Stimulated activated memory B cell treated with anti-CD40 and anti-IgM and Interleukin-4, amounts not matched to agents 10 μg/mL and 1 μg/mL and 100 μg/mL, for 72 hours (primary cell): ENCODE measurements at regions not wholly inside any gene's neighbourhood (a gene's known extent, or its start where the extent isn't known, plus 50 kb on each side); places are given as distances from the start of the nearest gene placed in this dataset.

ENCODE experiments used
- ATAC-seq: fragments of 150-1000 bp; cut with Tn5 transposase; 2 replicates; pipeline ENCODE4 v1.10.0; 2021
- H3K27ac Mint-ChIP-seq: one replicate; pipeline ENCODE4 v1.8.0; 2022; ENCODE audit warnings: mild to moderate bottlenecking, mixed read lengths
- H3K27me3 Mint-ChIP-seq: one replicate; pipeline ENCODE4 v1.8.0; 2022; ENCODE audit warnings: mixed read lengths
- H3K36me3 Mint-ChIP-seq: one replicate; pipeline ENCODE4 v1.8.0; 2022; ENCODE audit warnings: mixed read lengths
- H3K4me1 Mint-ChIP-seq: one replicate; pipeline ENCODE4 v1.8.0; 2022; ENCODE audit warnings: mixed read lengths
- H3K4me3 Mint-ChIP-seq: one replicate; pipeline ENCODE4 v1.8.0; 2022; ENCODE audit warnings: mild to moderate bottlenecking, moderate library complexity, mixed read lengths
- H3K9me3 Mint-ChIP-seq: one replicate; pipeline ENCODE4 v1.8.0; 2022; ENCODE audit warnings: mixed read lengths

DNA sequence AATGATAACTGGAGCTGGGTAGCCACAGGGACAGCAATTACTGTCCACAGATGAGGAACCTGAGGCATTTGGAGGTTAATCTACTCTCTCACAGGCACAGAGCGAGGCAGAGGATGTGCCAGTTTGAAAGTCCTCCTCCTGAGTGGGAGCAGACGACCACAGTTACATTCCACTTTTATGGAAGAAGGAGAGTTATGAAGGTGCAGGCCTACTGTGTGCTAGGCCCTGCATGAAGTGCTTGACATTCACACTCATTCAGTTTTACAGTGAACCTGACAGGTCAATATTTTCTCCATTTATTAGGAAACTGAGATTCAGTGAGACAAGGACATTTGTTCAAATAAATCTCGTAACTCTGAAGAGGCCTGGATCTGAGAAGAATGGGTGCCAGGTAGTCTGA is 142.0 kb downstream of the TDRD15 start:
- no peaks in the 10 kb centered on the region for H3K9me3 Mint-ChIP-seq
- peaks cover 8% of the 10 kb centered on the region for H3K27me3 Mint-ChIP-seq
- H3K4me1 Mint-ChIP-seq: no peaks in the 10 kb centered on the region

DNA sequence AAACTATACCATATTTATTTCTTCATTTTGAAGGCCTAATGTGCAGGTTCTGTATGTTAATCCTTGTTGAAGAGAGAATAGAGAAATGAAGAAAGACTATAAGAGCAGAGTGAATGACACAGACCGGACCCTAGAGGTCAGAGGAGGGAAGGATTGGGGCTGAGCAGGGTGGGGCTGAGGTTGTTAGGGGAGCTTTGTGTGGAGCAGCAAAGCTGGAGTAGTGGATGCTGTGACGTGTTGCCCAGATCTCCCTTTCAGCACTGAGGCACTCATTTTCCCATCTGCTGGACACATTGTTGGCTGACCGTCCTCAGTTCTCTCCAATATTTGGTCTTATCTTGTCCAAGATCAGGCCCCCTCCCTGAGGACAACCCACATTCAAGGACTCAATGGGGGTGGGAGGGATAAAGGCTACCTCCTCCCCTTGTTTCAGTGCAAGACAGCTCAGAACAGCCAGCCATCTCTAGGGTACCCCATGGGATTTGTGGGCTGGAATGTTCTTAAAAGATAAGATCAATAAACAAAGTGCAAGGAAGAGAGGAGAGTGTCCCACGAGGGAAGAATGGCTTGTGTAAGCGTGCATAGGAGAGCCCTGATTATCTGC is 143.6 kb downstream of the TDRD15 start:
- Mint-ChIP-seq H3K4me1 (no peaks in the 10 kb centered on the region), H3K4me3 (no peak overlapping the region), H3K27me3 (peaks cover 16% of the 10 kb centered on the region), H3K9me3 (no peaks in the 10 kb centered on the region), H3K36me3 (no peaks in the 10 kb centered on the region), H3K27ac (no peak overlapping the region)
- ATAC-seq: no peak

More for the DNA sequence above, 142.0 kb downstream of the TDRD15 start:
- no peak for ATAC-seq
- Mint-ChIP-seq H3K36me3 (no peaks in the 10 kb centered on the region), H3K4me3 (no peak overlapping the region), H3K27ac (no peak overlapping the region)

DNA sequence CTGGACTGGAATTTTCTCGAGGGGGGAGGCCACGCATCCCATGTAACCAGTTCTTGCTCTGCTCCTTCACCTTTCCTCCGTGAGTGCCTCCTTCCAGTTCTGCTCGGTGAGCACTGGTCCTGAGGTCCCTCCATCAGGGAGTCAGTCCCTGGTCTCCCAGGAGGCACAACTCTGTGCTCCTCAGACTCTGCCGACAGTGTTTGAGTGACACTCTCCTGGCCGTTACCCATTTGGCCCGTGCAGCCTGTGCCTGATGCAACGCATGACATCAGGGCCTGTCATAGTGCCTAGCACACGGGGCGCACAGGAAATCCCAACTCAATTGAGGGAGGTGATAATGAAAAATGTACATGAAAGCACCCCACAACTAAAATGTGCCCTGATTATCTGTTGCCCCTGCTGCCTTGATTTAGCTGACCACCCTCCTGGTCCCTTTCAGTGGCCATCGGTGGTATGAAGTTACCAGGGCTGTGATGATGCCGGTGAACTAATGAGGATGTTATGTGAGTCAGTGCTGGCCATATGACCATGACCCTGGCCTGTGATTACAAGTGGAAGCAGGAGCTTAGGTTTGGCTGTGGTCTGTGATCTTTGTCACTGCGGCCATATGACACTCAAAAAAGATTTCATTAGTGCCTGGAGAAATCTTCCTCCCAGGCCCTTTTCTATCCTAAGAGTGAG is 144.6 kb downstream of the TDRD15 start:
- H3K9me3 Mint-ChIP-seq: no peaks in the 10 kb centered on the region
- H3K27ac Mint-ChIP-seq: no peak overlapping the region

DNA sequence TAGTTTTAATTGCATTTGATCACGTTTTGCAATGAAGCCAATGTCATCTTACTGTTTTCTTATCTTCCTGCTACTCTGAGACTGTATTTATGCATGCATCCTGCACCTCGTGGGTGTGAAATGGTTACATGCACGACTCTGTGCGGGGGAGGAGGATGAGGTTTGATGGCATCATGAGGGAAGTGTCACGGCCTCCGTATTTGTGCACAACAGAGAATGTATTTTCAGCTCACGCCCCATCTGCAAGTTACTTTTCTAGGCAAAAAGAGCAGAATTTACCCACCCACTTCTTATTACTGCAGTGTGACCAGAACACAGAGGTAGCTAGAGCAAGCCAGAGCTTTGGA is 145.1 kb downstream of the TDRD15 start:
- Mint-ChIP-seq H3K27ac (no peak overlapping the region), H3K36me3 (no peaks in the 10 kb centered on the region)

More for the DNA sequence above, 144.6 kb downstream of the TDRD15 start:
- H3K4me3 Mint-ChIP-seq: no peak overlapping the region
- H3K4me1 Mint-ChIP-seq: no peaks in the 10 kb centered on the region
- H3K36me3 Mint-ChIP-seq: no peaks in the 10 kb centered on the region
- peaks cover 19% of the 10 kb centered on the region for H3K27me3 Mint-ChIP-seq
- ATAC-seq: no peak

DNA sequence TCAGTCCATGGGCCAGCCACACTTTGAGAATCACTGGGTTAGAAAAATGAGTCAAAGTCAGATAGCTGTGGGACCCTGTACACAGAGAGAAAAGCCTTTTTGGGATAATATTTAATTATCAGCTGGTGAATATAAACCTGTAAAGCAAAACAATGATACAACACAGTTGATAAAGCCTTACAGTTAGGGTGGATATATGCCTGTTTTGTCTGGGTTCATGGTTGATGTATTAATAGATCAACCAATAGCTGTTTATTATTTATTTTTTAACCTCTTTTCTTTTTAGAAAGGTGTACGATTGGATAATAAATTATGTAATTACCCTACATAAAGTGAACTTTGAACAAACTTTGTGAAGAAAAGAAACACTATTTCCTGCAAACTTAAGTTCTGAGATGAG is 145.6 kb downstream of the TDRD15 start:
- H3K27ac Mint-ChIP-seq: no peak overlapping the region
- no peaks in the 10 kb centered on the region for H3K36me3 Mint-ChIP-seq
- peaks cover 19% of the 10 kb centered on the region for H3K27me3 Mint-ChIP-seq
- no peak overlapping the region for H3K4me3 Mint-ChIP-seq
- no peak for ATAC-seq
- H3K4me1 Mint-ChIP-seq: no peaks in the 10 kb centered on the region
- no peaks in the 10 kb centered on the region for H3K9me3 Mint-ChIP-seq

More for the DNA sequence above, 145.1 kb downstream of the TDRD15 start:
- no peaks in the 10 kb centered on the region for H3K9me3 Mint-ChIP-seq
- peaks cover 19% of the 10 kb centered on the region for H3K27me3 Mint-ChIP-seq
- no peak for ATAC-seq
- no peak overlapping the region for H3K4me3 Mint-ChIP-seq
- H3K4me1 Mint-ChIP-seq: no peaks in the 10 kb centered on the region

DNA sequence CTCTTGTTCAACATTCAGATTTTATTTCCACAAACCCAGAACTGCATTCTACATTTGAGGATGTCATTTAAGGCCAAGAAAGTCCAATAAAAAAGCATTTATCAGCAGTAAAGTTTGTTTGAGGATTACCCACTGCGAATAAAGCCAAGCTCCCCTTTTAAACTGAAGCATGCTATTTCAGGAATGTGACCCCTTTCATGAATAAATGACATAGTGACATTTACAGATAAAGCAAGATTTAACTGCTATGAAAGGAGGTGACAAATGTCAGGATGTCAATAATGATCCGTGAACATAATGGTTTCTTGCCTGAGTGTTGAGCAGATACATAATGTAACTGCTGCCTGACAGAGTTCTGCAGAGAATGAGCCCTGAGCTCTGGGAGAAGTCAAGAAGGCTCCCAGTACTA is 146.3 kb downstream of the TDRD15 start:
- Mint-ChIP-seq H3K4me1 (no peaks in the 10 kb centered on the region), H3K27me3 (peaks cover 19% of the 10 kb centered on the region), H3K4me3 (no peak overlapping the region), H3K36me3 (no peaks in the 10 kb centered on the region), H3K27ac (no peak overlapping the region), H3K9me3 (no peaks in the 10 kb centered on the region)
- no peak for ATAC-seq

DNA sequence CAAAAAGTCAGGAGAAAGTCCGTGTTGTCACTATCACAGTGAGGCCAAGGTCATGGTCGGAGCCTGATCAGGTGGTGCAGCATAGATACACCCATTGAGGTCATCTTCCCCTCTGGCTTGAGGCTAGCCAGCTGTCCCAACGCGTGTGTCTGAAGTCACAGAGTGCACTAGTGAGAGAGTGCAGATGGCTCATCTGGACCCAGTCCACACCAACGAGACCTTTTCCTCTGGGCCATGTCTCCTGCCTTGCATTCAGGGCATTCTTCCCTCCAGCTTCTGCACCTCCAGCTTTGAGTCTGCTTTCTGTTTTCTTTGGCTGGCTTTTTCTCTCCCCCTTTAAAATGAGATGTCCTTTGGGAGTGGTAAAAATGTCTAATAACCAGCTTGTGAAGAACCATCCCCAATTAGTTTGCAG is 146.9 kb downstream of the TDRD15 start:
- Mint-ChIP-seq H3K36me3 (no peaks in the 10 kb centered on the region), H3K27me3 (peaks cover 19% of the 10 kb centered on the region), H3K9me3 (no peaks in the 10 kb centered on the region), H3K27ac (no peak overlapping the region), H3K4me3 (no peak overlapping the region), H3K4me1 (no peaks in the 10 kb centered on the region)
- no peak for ATAC-seq

DNA sequence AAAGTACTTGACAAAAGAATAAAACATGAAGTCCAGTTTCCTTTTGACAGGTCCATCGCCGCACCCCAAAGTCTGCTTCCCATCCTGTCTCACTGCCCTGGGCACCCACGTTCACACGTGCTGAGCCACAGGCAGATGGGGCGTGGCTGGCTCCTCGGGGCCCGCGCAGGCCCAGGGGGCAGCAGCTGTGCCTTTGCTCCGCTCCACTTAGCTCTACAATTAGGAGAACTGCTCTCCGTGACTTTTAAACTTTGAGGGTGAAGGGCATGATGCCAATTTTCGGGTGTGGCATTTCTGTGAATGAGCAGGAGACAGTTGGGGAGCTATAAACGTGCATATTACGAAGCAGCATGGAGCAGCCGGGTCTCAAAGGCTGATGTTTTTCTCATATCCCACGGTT is 152.4 kb downstream of the TDRD15 start:
- no peaks in the 10 kb centered on the region for H3K4me1 Mint-ChIP-seq

DNA sequence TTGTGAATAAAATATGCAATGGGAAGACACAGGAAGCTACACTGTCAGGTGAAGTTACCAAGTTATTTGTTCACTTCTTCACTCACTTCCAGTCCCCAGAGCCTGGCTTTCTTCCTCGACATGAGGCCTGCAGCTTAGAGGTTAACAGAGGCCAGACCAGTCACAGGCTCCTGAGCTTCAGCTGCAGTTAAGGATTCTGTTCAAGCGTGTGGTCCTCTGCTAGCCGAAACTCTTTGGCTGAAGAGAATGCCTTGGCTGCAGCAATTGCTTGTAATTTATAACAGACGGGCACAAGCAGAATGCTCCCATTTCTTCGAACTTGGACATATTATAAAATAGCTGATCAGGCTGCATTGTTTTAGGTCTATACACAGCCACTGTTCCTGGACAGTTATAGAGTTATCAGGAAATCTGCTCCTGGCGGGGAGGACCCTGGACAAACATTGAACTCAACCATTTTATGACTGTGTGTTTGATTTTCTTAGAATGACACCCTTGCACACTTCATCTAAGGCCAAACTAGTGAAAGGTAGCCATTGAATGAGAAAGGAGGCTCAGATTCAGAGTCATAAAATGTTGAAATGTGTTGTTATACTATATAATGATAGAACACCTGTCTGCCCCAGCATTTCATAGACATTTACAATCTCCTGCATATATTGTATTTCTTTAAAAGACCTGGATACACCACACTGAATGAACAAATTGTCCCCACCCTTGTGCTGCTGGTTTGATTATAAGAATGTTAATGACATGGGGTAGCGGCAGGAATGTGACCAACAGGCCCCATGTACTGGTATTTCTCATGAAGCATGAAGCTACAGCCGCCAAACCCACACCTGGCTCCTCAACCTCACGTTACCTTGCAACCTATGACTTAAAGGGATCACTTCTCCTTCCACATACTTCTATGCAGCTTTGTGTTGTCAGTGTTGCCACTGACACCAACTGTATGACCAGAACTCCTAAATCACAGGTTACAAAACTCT is 153.6 kb downstream of the TDRD15 start:
- no peaks in the 10 kb centered on the region for H3K36me3 Mint-ChIP-seq
- H3K27me3 Mint-ChIP-seq: peaks cover 3% of the 10 kb centered on the region
- H3K9me3 Mint-ChIP-seq: no peaks in the 10 kb centered on the region
- no peak overlapping the region for H3K27ac Mint-ChIP-seq
- no peaks in the 10 kb centered on the region for H3K4me1 Mint-ChIP-seq
- no peak overlapping the region for H3K4me3 Mint-ChIP-seq
- no peak for ATAC-seq

More for the DNA sequence above, 152.4 kb downstream of the TDRD15 start:
- no peak overlapping the region for H3K27ac Mint-ChIP-seq
- H3K36me3 Mint-ChIP-seq: no peaks in the 10 kb centered on the region
- H3K4me3 Mint-ChIP-seq: no peak overlapping the region
- H3K9me3 Mint-ChIP-seq: no peaks in the 10 kb centered on the region
- ATAC-seq: no peak
- H3K27me3 Mint-ChIP-seq: peaks cover 12% of the 10 kb centered on the region

DNA sequence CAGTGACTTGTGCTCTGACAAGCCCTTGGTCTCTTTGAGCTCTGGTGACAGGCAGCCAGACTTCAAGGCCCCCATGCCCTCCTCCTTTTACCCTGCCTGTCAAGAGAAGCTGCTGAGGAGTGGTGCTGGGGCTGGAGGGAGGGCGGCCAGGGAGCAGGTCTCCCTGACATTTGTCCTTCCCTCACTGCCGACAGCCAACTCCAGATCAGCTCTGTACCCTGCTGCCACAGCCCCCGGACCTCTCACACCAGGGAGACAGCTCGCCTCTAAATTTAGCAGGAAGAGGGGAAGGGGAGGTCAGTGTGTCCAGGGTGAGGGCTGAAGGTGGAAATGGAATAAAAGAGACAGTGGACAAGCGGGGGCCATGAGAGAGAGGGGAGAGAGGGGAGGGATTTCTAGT is 155.8 kb downstream of the TDRD15 start:
- H3K4me3 Mint-ChIP-seq: no peak overlapping the region
- no peaks in the 10 kb centered on the region for H3K4me1 Mint-ChIP-seq
- no peaks in the 10 kb centered on the region for H3K27me3 Mint-ChIP-seq
- H3K36me3 Mint-ChIP-seq: no peaks in the 10 kb centered on the region
- H3K27ac Mint-ChIP-seq: no peak overlapping the region
- no peak for ATAC-seq
- H3K9me3 Mint-ChIP-seq: no peaks in the 10 kb centered on the region

DNA sequence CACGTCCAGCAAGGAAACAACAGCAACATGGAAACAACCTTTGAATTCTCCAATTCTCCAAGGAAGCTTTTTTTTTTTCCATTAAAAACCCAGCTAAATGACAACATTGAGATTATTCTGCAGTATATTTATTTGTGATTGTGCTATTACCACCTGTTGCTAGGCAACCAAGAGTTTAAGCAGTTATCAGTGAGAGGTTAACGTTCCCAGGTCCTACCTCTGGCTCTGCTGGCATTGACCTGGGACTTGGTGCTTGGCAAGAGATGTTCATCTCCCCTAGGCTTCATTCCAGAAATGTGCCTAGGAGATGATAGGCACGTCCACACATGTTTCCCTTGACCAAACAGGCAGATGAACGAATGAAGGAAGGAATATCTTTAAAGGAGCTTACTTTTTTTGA is 157.0 kb downstream of the TDRD15 start:
- no peaks in the 10 kb centered on the region for H3K36me3 Mint-ChIP-seq
- H3K4me3 Mint-ChIP-seq: no peak overlapping the region
- ATAC-seq: no peak
- H3K27me3 Mint-ChIP-seq: no peaks in the 10 kb centered on the region
- H3K27ac Mint-ChIP-seq: no peak overlapping the region
- no peaks in the 10 kb centered on the region for H3K9me3 Mint-ChIP-seq
- no peaks in the 10 kb centered on the region for H3K4me1 Mint-ChIP-seq

DNA sequence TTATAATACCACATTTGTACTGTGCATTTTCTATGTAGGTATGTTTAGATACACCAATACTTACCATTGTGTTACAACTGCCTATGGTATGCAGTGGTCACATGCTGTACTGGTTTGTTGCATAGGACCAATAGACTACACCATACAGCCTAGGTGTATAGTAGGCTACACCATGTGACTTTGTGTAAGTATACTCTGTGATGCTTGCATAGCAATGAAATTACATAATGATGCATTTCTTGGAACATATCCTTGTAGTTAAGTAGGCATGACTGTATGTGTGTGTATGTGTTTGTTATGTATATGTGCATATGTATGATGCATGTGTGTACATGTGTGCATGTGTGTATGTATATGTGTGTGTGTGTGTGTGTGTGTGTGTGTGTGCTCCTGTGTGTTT is 157.6 kb downstream of the TDRD15 start:
- Mint-ChIP-seq H3K27me3 (no peaks in the 10 kb centered on the region), H3K36me3 (no peaks in the 10 kb centered on the region), H3K27ac (no peak overlapping the region), H3K9me3 (no peaks in the 10 kb centered on the region), H3K4me3 (no peak overlapping the region), H3K4me1 (no peaks in the 10 kb centered on the region)
- no peak for ATAC-seq

DNA sequence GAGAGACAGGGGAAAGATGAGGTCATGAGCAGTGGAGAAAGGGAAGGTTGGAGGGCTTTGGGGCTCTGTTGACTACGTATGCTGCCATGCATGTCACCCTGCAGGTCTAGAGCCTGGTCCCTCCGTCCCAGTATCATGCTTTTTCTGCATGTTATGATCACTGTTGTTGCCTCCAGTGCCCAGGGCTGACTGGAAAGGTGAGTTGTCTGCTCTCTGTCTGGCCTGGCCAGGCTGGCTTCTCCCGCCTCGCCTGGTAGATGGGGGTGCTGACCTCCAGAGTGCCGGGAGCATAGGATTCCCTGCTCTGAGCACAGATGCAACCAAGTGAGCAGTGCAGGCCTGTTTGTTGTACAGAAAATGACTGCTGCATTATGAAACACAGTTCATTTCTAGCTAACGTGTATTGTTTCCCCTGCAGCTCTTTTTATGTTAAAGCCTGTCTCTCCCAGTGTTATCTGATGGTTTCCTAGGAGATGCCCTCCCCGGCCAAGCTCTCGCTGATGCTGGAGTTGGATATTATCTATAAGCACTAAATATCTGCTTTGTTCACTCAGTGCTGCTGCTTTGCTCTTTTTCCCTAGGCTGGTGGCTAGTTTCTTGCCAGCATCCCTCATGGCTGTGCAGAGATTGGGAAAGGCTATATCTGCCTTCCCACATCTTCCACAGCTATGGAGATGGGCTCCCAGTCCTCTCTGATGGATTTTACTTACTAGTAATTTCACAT is 158.2 kb downstream of the TDRD15 start:
- no peak overlapping the region for H3K27ac Mint-ChIP-seq
- no peaks in the 10 kb centered on the region for H3K9me3 Mint-ChIP-seq
- no peaks in the 10 kb centered on the region for H3K4me1 Mint-ChIP-seq
- no peak for ATAC-seq
- H3K4me3 Mint-ChIP-seq: no peak overlapping the region
- H3K27me3 Mint-ChIP-seq: no peaks in the 10 kb centered on the region
- no peaks in the 10 kb centered on the region for H3K36me3 Mint-ChIP-seq

DNA sequence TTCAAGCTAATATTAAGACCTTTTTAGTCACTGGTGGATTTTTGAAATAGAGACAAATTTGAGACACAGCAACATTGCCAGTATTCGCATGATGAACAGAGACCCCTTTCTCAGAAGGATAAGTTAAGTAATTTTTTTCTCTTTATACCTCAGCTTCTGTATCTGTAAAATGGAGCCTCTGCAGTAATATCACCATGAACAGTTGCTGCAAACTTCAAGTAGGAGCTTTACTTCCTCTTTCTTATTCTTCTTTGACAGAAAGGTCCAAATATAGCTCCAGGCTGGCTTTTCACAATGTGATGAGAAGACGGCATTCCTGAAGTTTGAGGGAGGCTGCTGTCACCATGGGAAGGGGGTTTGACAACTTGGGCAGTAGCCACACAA is 158.7 kb downstream of the TDRD15 start:
- Mint-ChIP-seq H3K27me3 (no peaks in the 10 kb centered on the region), H3K27ac (no peak overlapping the region), H3K4me1 (no peaks in the 10 kb centered on the region), H3K36me3 (no peaks in the 10 kb centered on the region), H3K4me3 (no peak overlapping the region), H3K9me3 (no peaks in the 10 kb centered on the region)
- no peak for ATAC-seq

DNA sequence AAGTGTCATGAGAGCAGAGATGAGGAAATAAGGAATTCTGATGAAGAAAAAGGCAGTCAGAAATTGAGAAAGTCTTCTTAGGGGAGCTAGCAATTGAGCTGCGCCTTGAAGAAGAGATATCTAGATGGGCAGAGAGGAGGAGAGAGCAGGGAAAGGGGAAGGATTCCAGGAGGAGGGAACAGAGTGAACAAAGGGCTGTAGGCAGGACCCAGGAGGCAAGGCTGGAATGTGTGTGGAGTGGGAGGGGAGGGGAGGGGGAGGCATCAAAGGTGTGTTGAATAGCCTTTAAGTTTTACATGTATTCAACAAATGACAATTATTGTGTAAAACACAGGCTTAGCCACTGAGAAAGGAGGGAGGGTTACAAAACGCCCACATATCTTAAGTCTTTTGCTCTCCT is 164.5 kb downstream of the TDRD15 start:
- Mint-ChIP-seq H3K27ac (no peak overlapping the region), H3K9me3 (no peaks in the 10 kb centered on the region), H3K4me3 (no peak overlapping the region), H3K4me1 (no peaks in the 10 kb centered on the region), H3K36me3 (no peaks in the 10 kb centered on the region), H3K27me3 (no peaks in the 10 kb centered on the region)
- no peak for ATAC-seq
